HG02981 (cell line): ENCODE measurements at regions not wholly inside any gene's neighbourhood (a gene's known extent, or its start where the extent isn't known, plus 50 kb on each side); places are given as distances from the start of the nearest gene placed in this dataset.
A peak's percentile ranks its signal among the peaks of the same experiment; 100 is the strongest.
"Not testable (repeated sequence)": the region's sequence is repeated elsewhere in the genome, so short reads cannot be mapped to it uniquely, and the experiment has no call there.

Source experiments
- ATAC-seq: cut with Tn5 transposase; IDR thresholded peaks from one replicate; pipeline ENCODE4 v1.9.1; 2021; ENCODE audit warnings: mild to moderate bottlenecking, moderate library complexity; ENCODE audit not compliant: unreplicated experiment

- ATAC-seq: no peak
These were observed 319.9 kb upstream of the ID2 start for GRCh38 chr2:8361930-8362329.

DNA sequence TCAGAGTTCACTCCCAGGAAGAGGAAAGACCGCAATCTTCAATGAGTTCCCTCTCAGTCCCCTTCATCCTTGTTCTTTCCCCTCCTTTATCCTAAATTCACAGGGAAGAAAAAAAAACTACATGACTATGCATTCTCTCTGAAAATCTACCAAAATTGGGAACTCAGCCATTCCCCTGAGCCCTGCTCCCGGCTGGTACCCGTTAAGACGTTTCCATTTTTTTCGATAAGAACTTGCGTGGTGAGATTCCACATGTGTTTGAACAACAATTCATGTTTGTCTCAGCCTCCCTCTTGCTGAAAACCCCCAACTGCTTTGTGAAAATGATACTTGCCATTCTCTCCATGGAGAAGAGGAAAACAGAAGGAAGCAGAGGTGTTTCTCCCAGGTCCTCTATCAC, 318.7 kb upstream of the ID2 start:
- ATAC-seq: no peak

DNA sequence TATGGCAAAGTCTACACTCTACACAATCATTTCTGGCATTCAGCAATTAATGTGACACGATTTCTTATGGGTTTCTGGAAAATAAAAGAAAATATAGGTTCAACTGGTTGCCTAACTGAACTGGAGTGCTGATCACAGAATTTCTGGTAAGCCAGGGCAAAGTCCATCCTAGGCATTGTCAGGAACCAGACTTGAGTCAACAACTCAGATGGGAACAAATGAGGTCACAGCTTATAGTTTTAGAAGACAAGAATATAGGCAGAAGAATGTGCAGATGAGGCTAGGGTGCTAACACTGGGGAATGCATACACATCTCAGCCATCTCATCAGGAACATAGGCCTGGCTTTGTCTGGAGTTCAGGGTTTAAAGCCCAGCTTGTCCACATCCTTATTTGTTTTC, 317.2 kb upstream of the ID2 start:
- no peak for ATAC-seq

DNA sequence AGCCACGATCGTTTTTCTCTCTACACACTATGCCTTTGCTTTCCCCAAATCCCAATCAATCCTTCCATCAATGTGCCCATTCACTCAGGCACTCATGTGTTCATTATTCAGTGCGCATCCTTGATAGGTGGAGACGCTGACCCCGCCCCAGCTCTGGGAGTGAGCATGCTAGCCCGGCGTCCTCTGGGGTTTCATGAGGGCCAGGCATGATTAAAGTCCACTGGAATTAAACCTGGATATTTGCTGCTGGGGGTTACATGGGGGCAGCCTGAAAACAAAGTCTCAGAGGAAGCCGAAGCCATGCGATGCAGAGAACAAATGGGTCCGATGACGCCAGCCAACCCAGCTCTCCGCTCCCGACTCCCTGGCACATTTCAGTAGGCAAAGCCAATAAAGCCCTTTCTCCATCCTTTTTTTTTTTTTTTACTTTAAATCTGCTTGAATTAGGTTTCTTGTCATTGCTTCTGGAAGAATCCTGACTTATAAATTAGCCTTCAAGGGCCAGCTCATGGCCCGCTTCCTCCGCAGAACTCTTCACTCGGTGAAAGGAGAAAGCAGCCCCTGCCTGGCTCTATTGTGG, 316.4 kb upstream of the ID2 start:
- no peak for ATAC-seq

- no peak for ATAC-seq
These were observed 314.0 kb upstream of the ID2 start for GRCh38 chr2:8367833-8368232.

- ATAC-seq: no peak
These were observed 313.4 kb upstream of the ID2 start for GRCh38 chr2:8368463-8368862.

- ATAC-seq: no peak
These were observed 312.3 kb upstream of the ID2 start for GRCh38 chr2:8369522-8369921.

GRCh38 chr2:8370258-8370802, 311.5 kb upstream of the ID2 start:
- ATAC-seq: no peak

DNA sequence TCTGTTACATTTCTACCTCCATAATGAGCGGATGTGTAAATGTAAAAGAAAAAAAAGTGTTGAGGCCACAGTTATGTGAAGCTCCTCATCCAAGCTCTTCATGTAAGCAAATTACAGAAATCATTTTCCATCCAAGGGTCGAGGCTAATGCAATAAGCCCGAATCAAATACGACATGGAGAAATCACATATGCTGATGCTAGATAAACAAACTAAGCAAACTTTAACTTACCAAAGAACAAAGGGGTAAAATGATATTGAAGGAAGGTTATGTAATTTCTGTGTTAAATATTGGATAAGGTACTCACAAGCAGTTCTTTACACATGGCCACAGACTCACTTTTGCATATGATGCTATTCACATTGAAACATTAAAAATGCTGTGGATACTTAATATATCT, 310.2 kb upstream of the ID2 start:
- no peak for ATAC-seq

- ATAC-seq: no peak
These were observed 307.1 kb upstream of the ID2 start for GRCh38 chr2:8374782-8375181.

- ATAC-seq: no peak
These were observed 305.0 kb upstream of the ID2 start for GRCh38 chr2:8376603-8377410.

DNA sequence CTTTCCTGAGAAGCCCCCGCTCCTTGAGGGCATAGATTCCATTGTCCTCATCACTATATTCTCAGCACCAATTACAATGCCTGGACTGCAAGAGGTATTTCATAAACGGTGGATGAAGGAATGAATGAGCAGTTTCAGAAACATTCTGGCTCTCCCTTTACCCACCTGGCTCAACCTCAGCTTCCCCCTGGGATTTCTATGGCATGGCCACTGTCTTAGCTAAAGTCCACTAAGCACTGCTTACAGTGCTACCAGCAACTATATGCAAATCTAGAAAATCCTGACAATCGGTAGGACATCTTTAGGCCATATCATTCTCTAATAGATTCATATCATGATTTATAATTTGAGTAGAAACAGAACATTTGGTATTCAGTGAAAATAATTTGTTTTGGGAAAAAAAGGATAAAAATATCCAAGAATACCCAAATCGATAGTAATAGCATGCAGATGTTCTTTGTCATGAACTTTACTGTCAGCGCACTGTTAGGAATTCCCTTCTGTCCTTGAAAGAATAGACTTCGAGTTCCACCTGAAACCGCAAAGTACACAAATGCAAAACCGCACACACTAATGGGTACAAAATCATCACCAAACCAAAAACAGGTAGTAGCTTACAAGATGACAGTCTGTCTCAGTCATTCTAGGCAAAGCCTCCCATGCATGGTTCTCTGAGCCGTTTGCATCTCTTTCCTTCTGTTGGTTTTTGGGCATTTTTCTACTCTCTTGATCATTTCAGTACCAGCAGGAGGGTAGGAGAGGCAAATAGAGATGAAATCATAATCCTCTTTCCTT, 303.6 kb upstream of the ID2 start:
- no peak for ATAC-seq

- no peak for ATAC-seq
These were observed 302.7 kb upstream of the ID2 start for GRCh38 chr2:8379128-8379527.

DNA sequence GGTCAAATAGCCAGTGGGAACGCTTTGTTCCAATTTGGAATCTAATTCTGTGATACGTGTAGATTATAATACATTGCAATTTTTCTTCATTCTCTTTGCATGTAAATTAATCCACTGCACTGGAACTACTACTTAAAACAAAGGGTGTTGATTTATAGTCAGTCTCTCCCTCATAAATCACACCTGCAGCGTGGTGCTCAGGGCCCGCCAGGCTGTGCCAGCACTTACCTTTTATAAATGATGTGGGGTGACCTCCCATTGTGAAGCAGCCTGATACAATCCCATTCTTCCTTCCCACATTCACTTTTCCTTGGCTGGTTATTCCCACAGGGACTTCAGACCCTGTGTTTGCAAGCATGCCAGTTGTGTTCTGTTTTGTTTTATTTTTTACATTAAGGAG, 302.3 kb upstream of the ID2 start:
- no peak for ATAC-seq

GRCh38 chr2:8380026-8380425, 301.8 kb upstream of the ID2 start:
- peak; percentile 31 for ATAC-seq

DNA sequence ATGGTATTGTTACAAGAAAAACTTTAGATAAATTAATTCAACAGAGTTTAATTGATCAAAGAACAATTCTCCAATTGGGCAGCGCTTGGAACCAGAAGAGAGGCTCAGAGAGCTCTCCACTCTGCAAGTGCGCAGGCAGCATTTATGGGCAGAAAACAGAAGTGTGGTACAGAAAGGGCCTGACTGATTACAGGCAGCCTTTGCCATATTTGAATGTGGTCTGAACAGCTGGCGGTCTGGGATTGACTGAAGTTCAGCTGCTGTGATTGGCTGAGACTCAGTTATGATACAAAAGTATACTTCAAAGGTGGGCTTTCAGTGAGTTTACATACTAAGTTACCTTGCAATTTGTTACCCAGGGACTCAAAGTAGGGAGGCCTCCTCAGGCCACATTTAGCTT, 301.3 kb upstream of the ID2 start:
- ATAC-seq: peak; percentile 74

DNA sequence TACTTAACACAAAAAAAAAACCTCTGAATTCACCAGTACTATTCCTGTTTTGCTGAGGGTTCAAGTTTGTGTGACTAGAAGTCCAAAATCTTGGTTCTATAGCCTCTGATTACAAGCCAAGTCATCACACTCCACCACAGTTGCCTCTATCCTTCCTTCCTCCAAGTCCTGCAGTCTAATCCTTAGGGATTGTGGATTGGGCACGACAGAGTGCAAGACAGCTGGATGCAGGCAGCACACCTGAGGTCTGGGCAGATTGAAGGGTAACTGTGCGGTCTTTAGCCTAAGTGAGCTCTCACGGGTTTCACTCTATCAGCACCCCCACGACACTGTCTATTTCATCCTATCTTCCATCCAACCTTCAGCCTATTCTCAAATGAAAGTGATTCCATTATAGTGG, 299.4 kb upstream of the ID2 start:
- ATAC-seq: no peak

- ATAC-seq: not testable (repeated sequence)
These were observed 295.1 kb upstream of the ID2 start for GRCh38 chr2:8386748-8387147.

- peak; percentile 72 for ATAC-seq
These were observed 293.1 kb upstream of the ID2 start for GRCh38 chr2:8388781-8389180.

GRCh38 chr2:8389431-8390108, 292.3 kb upstream of the ID2 start:
- ATAC-seq: no peak

GRCh38 chr2:8391126-8391525, 290.7 kb upstream of the ID2 start:
- no peak for ATAC-seq
